Hepatocyte (in vitro differentiated cells): ENCODE measurements at regions not wholly inside any gene's neighbourhood (a gene's known extent, or its start where the extent isn't known, plus 50 kb on each side); places are given as distances from the start of the nearest gene placed in this dataset.

ENCODE experiments used
- EZH2 ChIP-seq: fragments of 200-600 bp; sonication (generic); IDR thresholded peaks from 2 replicates; pipeline ENCODE4 v1.6.1; 2016; ENCODE audit warnings: antibody characterized with exemption, mild to moderate bottlenecking, borderline replicate concordance
- TF ChIP-seq, protein P1 (sequence below): fragments of 200-600 bp; sonication (generic); IDR thresholded peaks from 2 replicates; pipeline ENCODE4 v1.5.1; 2016; ENCODE audit warnings: antibody characterized with exemption, mild to moderate bottlenecking; ENCODE audit not compliant: poor library complexity

DNA sequence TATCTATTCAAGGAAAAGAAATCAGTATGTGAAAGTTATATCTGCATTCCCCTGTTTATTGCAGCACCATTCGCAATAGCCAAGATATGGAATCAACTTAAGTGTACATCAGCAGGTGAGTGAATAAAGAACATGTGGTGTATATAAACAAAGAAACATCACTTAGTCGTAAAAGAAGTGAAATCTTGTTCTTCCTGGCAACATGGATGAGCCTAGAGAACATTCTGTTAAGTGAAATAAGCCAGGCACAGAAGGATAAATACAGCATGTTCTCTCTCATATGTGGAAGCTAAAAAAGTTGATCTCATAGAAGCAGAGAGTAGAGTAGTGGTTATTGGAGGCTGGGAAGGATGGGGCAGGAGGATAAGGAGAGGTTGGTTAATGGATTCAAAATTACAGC, 287.9 kb upstream of the FERMT1 start:
- TF ChIP-seq, protein P1, sequence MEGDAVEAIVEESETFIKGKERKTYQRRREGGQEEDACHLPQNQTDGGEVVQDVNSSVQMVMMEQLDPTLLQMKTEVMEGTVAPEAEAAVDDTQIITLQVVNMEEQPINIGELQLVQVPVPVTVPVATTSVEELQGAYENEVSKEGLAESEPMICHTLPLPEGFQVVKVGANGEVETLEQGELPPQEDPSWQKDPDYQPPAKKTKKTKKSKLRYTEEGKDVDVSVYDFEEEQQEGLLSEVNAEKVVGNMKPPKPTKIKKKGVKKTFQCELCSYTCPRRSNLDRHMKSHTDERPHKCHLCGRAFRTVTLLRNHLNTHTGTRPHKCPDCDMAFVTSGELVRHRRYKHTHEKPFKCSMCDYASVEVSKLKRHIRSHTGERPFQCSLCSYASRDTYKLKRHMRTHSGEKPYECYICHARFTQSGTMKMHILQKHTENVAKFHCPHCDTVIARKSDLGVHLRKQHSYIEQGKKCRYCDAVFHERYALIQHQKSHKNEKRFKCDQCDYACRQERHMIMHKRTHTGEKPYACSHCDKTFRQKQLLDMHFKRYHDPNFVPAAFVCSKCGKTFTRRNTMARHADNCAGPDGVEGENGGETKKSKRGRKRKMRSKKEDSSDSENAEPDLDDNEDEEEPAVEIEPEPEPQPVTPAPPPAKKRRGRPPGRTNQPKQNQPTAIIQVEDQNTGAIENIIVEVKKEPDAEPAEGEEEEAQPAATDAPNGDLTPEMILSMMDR = no peak
- no peak for TF ChIP-seq EZH2
